ENCODE measurements at regions not wholly inside any gene's neighbourhood (a gene's known extent, or its start where the extent isn't known, plus 50 kb on each side); places are given as distances from the start of the nearest gene placed in this dataset.

DNA sequence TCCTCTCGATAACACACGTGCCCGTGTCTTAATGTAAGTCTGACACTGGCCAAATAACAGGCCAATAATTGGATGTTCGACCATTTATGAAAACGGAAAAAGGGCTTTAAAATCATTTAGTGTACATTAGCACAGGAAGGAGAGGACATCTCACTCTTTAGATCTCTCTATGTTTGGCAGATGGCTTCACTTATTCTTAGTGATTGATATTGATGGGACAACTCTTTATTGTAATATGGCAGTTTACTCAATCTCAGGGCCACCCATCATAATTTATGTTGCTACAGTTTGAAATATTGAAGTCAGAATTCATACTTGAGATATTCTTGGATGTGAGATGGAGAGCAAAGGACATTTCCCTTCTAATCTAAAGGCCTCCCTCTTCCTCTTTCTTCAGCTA is 430.7 kb upstream of the ARGLU1 start:
- no peaks in the 10 kb centered on the region for H3K9me3 ChIP-seq (replicated peaks; ENCODE audit: control insufficient read depth, insufficient read depth, low read depth, low read length)
- H3K79me2 ChIP-seq (ENCODE audit: control insufficient read depth, insufficient read depth, low read length): no peaks in the 10 kb centered on the region
- no peaks in the 10 kb centered on the region for H3K27me3 ChIP-seq (ENCODE audit: control insufficient read depth in 2 of 2, insufficient read depth in 2 of 2, low read length in 2 of 2)
- H3K9me1 ChIP-seq (ENCODE audit: control insufficient read depth, insufficient read depth, low read length): no peaks in the 10 kb centered on the region
- H3K9ac ChIP-seq (ENCODE audit: insufficient read depth in 1 of 2, low read depth in 2 of 2, low read length in 2 of 2): no peak overlapping the region
- CTCF ChIA-PET (ENCODE audit: low intra/inter-chr PET ratio): no interaction called here
- ATAC-seq (no peak), DNase-seq (ENCODE audit: extremely low read depth in 1 of 4, low spot score in 3 of 4) (no peak), FAIRE-seq (no peak)
- no peaks in the 10 kb centered on the region for H4K20me1 ChIP-seq (replicated peaks; ENCODE audit: control insufficient read depth, insufficient read depth, low read length)
- POLR2A ChIA-PET: no interaction called here
- H3K36me3 ChIP-seq (ENCODE audit: control insufficient read depth, insufficient read depth, low read length): no peaks in the 10 kb centered on the region
- BruUV-seq (replicated peaks): no TSS peak
- intact Hi-C loops (cut with micrococcal nuclease): no loop called here
- no peak overlapping the region for H3K4me3 ChIP-seq
- H3K4me1 ChIP-seq (replicated peaks in 1 of 2; ENCODE audit: control insufficient read depth in 2 of 2, insufficient read depth in 2 of 2, low read length in 2 of 2): no peaks in the 10 kb centered on the region
- H2AFZ ChIP-seq (ENCODE audit: low read depth, low read length): no peak overlapping the region
- H3K4me2 ChIP-seq (ENCODE audit: insufficient read depth, low read length): no peak overlapping the region
- no peak for TF ChIP-seq NR3C1 (CRISPR knock-in tag; IDR thresholded peaks at IDR 0.05)
- TF ChIP-seq, protein P1, sequence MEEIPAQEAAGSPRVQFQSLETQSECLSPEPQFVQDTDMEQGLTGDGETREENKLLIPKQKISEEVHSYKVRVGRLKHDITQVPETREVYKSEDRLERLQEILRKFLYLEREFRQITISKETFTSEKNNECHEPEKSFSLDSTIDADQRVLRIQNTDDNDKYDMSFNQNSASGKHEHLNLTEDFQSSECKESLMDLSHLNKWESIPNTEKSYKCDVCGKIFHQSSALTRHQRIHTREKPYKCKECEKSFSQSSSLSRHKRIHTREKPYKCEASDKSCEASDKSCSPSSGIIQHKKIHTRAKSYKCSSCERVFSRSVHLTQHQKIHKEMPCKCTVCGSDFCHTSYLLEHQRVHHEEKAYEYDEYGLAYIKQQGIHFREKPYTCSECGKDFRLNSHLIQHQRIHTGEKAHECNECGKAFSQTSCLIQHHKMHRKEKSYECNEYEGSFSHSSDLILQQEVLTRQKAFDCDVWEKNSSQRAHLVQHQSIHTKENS (CRISPR knock-in tag; IDR thresholded peaks at IDR 0.05): no peak
- no peak for TF ChIP-seq CEBPB (tag; IDR thresholded peaks at IDR 0.05)
- TF ChIP-seq FOXK2 (conservative IDR thresholded peaks at IDR 0.05 in 1 of 2, IDR thresholded peaks at IDR 0.05 in 1 of 2; ENCODE audit: low read depth in 2 of 2): no peak
- no peak for TF ChIP-seq KDM2B (CRISPR knock-in tag; IDR thresholded peaks at IDR 0.05)
- TF ChIP-seq, protein P2, sequence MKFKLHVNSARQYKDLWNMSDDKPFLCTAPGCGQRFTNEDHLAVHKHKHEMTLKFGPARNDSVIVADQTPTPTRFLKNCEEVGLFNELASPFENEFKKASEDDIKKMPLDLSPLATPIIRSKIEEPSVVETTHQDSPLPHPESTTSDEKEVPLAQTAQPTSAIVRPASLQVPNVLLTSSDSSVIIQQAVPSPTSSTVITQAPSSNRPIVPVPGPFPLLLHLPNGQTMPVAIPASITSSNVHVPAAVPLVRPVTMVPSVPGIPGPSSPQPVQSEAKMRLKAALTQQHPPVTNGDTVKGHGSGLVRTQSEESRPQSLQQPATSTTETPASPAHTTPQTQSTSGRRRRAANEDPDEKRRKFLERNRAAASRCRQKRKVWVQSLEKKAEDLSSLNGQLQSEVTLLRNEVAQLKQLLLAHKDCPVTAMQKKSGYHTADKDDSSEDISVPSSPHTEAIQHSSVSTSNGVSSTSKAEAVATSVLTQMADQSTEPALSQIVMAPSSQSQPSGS (CRISPR knock-in tag; IDR thresholded peaks at IDR 0.05): no peak
- TF ChIP-seq RBM22 (IDR thresholded peaks at IDR 0.05; ENCODE audit: low read depth, low read length, poor library complexity, severe bottlenecking): no peak
- no peak for TF ChIP-seq FOXJ3 (CRISPR knock-in tag; IDR thresholded peaks at IDR 0.05)
- no peak for TF ChIP-seq SRSF7 (optimal IDR thresholded peaks at IDR 0.05; ENCODE audit: low read depth, low read length)
- H3K27ac ChIP-seq (ENCODE audit: extremely low read depth, low read depth, low read length): no peak overlapping the region
- WGBS (ENCODE audit: insufficient coverage, low coverage, missing lambda C conversion rate): 0% methylated on average over 3 of the region's 5 CpGs
- in situ Hi-C loops (cut with MboI): no loop called here

Measured in K562 (cell line).